ENCODE measurements at regions not wholly inside any gene's neighbourhood (a gene's known extent, or its start where the extent isn't known, plus 50 kb on each side); places are given as distances from the start of the nearest gene placed in this dataset.

- no peak for TF ChIP-seq POU6F1 (CRISPR knock-in tag; IDR thresholded peaks at IDR 0.05; ENCODE audit: borderline replicate concordance, low read depth)
- TF ChIP-seq ZNF565 (CRISPR knock-in tag; conservative IDR thresholded peaks at IDR 0.05; ENCODE audit: low read depth), result no peak
These were observed 173.1 kb downstream of the SYK start (continued) for GRCh38 chr9:90974643-90975245.

- ATAC-seq, result no peak
- TF ChIP-seq TCF4 (CRISPR knock-in tag; IDR thresholded peaks at IDR 0.05; ENCODE audit: borderline replicate concordance) (no peak), ZNF565 (CRISPR knock-in tag; conservative IDR thresholded peaks at IDR 0.05; ENCODE audit: low read depth) (no peak), POU6F1 (CRISPR knock-in tag; IDR thresholded peaks at IDR 0.05; ENCODE audit: borderline replicate concordance, low read depth) (no peak), ZFP30 (CRISPR knock-in tag; IDR thresholded peaks at IDR 0.05) (no peak), PATZ1 (CRISPR knock-in tag; IDR thresholded peaks at IDR 0.05; ENCODE audit: borderline replicate concordance) (no peak)
- TF ChIP-seq, protein P1, sequence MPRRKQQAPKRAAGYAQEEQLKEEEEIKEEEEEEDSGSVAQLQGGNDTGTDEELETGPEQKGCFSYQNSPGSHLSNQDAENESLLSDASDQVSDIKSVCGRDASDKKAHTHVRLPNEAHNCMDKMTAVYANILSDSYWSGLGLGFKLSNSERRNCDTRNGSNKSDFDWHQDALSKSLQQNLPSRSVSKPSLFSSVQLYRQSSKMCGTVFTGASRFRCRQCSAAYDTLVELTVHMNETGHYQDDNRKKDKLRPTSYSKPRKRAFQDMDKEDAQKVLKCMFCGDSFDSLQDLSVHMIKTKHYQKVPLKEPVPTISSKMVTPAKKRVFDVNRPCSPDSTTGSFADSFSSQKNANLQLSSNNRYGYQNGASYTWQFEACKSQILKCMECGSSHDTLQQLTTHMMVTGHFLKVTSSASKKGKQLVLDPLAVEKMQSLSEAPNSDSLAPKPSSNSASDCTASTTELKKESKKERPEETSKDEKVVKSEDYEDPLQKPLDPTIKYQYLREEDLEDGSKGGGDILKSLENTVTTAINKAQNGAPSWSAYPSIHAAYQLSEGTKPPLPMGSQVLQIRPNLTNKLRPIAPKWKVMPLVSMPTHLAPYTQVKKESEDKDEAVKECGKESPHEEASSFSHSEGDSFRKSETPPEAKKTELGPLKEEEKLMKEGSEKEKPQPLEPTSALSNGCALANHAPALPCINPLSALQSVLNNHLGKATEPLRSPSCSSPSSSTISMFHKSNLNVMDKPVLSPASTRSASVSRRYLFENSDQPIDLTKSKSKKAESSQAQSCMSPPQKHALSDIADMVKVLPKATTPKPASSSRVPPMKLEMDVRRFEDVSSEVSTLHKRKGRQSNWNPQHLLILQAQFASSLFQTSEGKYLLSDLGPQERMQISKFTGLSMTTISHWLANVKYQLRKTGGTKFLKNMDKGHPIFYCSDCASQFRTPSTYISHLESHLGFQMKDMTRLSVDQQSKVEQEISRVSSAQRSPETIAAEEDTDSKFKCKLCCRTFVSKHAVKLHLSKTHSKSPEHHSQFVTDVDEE (CRISPR knock-in tag; IDR thresholded peaks at IDR 0.05), result no peak
- TF ChIP-seq, protein P2, sequence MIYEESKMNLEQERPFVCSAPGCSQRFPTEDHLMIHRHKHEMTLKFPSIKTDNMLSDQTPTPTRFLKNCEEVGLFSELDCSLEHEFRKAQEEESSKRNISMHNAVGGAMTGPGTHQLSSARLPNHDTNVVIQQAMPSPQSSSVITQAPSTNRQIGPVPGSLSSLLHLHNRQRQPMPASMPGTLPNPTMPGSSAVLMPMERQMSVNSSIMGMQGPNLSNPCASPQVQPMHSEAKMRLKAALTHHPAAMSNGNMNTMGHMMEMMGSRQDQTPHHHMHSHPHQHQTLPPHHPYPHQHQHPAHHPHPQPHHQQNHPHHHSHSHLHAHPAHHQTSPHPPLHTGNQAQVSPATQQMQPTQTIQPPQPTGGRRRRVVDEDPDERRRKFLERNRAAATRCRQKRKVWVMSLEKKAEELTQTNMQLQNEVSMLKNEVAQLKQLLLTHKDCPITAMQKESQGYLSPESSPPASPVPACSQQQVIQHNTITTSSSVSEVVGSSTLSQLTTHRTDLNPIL (CRISPR knock-in tag; IDR thresholded peaks at IDR 0.05; ENCODE audit: low read depth), result no peak
These were observed 174.3 kb downstream of the SYK start for GRCh38 chr9:90975781-90976538.

DNA sequence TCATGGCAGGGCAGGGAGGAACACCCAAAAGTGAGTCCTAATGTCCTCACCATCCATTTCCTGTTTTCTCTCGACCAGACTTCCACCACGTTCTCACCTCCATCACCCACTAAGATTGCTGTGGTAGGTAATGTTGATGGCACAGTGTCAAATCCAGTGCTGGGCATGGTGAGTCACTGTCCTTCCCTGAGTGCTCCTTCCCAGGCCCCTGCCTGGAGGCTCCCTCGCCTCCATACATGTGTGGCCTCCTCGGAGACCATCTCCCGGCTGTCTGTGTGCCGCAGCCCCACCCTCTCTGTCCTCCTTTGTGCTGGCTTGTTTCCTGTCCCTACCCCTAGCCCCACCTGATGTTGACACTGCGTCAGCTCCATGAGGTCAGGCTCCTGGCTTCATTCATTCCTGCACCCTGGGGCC lies 177.5 kb downstream of the SYK start:
- ATAC-seq, result no peak
- TF ChIP-seq ZC3H10 (CRISPR knock-in tag; IDR thresholded peaks at IDR 0.05) (no peak), SNAI2 (CRISPR knock-in tag; IDR thresholded peaks at IDR 0.05) (no peak), ESRRG (CRISPR knock-in tag; IDR thresholded peaks at IDR 0.05) (no peak), TOX (CRISPR knock-in tag; IDR thresholded peaks at IDR 0.05; ENCODE audit: borderline replicate concordance) (no peak), GLIS3 (CRISPR knock-in tag; IDR thresholded peaks at IDR 0.05) (no peak), ISL1 (CRISPR knock-in tag; IDR thresholded peaks at IDR 0.05) (no peak), PPARA (CRISPR knock-in tag; IDR thresholded peaks at IDR 0.05; ENCODE audit: borderline replicate concordance) (no peak), POU6F1 (CRISPR knock-in tag; IDR thresholded peaks at IDR 0.05; ENCODE audit: borderline replicate concordance, low read depth) (no peak), ZFP3 (CRISPR knock-in tag; IDR thresholded peaks at IDR 0.05) (no peak), CSDC2 (CRISPR knock-in tag; IDR thresholded peaks at IDR 0.05) (no peak), RARB (CRISPR knock-in tag; IDR thresholded peaks at IDR 0.05) (no peak), CSRNP3 (CRISPR knock-in tag; IDR thresholded peaks at IDR 0.05) (no peak), ZFP30 (CRISPR knock-in tag; IDR thresholded peaks at IDR 0.05) (no peak), OSR1 (CRISPR knock-in tag; IDR thresholded peaks at IDR 0.05) (no peak), ZNF8 (CRISPR knock-in tag; IDR thresholded peaks at IDR 0.05) (no peak)
- TF ChIP-seq, protein P1 (CRISPR knock-in tag; IDR thresholded peaks at IDR 0.05), result no peak
